22Rv1 (cell line): ENCODE measurements at regions not wholly inside any gene's neighbourhood (a gene's known extent, or its start where the extent isn't known, plus 50 kb on each side); places are given as distances from the start of the nearest gene placed in this dataset.

Experiments used
- CTCF ChIP-seq: fragments of 450-650 bp; IDR thresholded peaks from 2 replicates; pipeline ENCODE4 v1.5.1; 2017; ENCODE audit warnings: mild to moderate bottlenecking
- ZFX ChIP-seq: fragments of 450-650 bp; IDR thresholded peaks from 2 replicates; pipeline ENCODE4 v1.6.1; 2017; ENCODE audit warnings: antibody characterized with exemption, borderline replicate concordance

GRCh38 chr14:71264260-71264659 lies 357.0 kb downstream of the PCNX1 start:
- TF ChIP-seq CTCF = no peak
- TF ChIP-seq ZFX = no peak
